Stomach (tissue), 8 donors: ENCODE measurements at regions not wholly inside any gene's neighbourhood (a gene's known extent, or its start where the extent isn't known, plus 50 kb on each side); places are given as distances from the start of the nearest gene placed in this dataset.

ENCODE experiments used
- DNase-seq, 2 donors: peaks; one replicate each; pipeline versions ENCODE4 v3.0.0 to v3.0.0-alpha.2; 2013 to 2019
- H3K27ac ChIP-seq, 5 donors: fragments of 200-600 bp in 4 of 5; sonication (generic) in 4 of 5; one replicate each; pipeline ENCODE4 v1.5.1; 2013 to 2019; ENCODE audit warnings: mild to moderate bottlenecking in 1 of 5, moderate library complexity in 1 of 5
- H3K27me3 ChIP-seq, 3 donors: fragments of 200-600 bp; sonication (generic); one replicate each; pipeline ENCODE4 v1.5.1; 2017 to 2019; ENCODE audit warnings: mixed run types in 1 of 3
- H3K36me3 ChIP-seq, 4 donors: fragments of 200-600 bp; sonication (generic); 1 replicate in 3 of 4; 2 replicates in 1 of 4; pipeline ENCODE4 v1.5.1; 2016 to 2019
- H3K4me1 ChIP-seq, 4 donors: fragments of 200-600 bp; sonication (generic); one replicate each; pipeline ENCODE4 v1.5.1; 2016 to 2019
- H3K4me3 ChIP-seq, 4 donors: fragments of 200-600 bp; sonication (generic) in 3 of 4; one replicate each; pipeline ENCODE4 v1.5.1; 2016 to 2019; ENCODE audit warnings: mild to moderate bottlenecking in 1 of 4
- H3K9me3 ChIP-seq, 4 donors: fragments of 200-600 bp; sonication (generic); one replicate each; pipeline ENCODE4 v1.5.1; 2016 to 2019
- EP300 ChIP-seq: sonication (generic); formaldehyde crosslinking; IDR thresholded peaks from one replicate; pipeline ENCODE4 v1.6.1; 2017; ENCODE audit warnings: antibody characterized with exemption
- POLR2A ChIP-seq, 4 donors: fragments of 450-650 bp; IDR thresholded peaks; one replicate each; pipeline ENCODE4 v1.6.1; 2016; ENCODE audit warnings: antibody characterized with exemption in 4 of 4, control low read depth in 2 of 4, mild to moderate bottlenecking in 1 of 4, moderate library complexity in 1 of 4
- POLR2AphosphoS5 ChIP-seq, 3 donors: sonication (generic); formaldehyde crosslinking; IDR thresholded peaks; one replicate each; pipeline ENCODE4 v1.6.1; 2016; ENCODE audit warnings: antibody characterized with exemption in 3 of 3
- WGBS, 5 donors: extraction: QIAGEN DNeasy Blood & Tissue Kit in 3 of 5; methylation state at CpG; one replicate each; pipeline versions ENCODE4 v1.1.5 to v1.1.7; 2013 to 2018; 5-methylcytosine and 5-hydroxymethylcytosine counted together
- intact Hi-C: fragments of 100-400 bp; cut with DNase I; formaldehyde crosslinking; loops from one replicate; pipeline ENCODE4 v1.15.1; 2023; ENCODE audit warnings: low total_unique reads
- TF ChIP-seq, protein P1 (sequence below), 7 experiments: fragments of 450-650 bp in 4 of 7; fragments of 200-600 bp in 3 of 7; sonication (generic) in 3 of 7; IDR thresholded peaks; one replicate each; pipeline ENCODE4 v1.5.1; 2016 to 2019; ENCODE audit warnings: antibody characterized with exemption in 7 of 7, control low read depth in 2 of 7, mild to moderate bottlenecking in 1 of 7
- donor health status: healthy with polysubstance abuse.
- donor health status: Bipolar disorder and iron deficiency.
- donor health status: healthy.

DNA sequence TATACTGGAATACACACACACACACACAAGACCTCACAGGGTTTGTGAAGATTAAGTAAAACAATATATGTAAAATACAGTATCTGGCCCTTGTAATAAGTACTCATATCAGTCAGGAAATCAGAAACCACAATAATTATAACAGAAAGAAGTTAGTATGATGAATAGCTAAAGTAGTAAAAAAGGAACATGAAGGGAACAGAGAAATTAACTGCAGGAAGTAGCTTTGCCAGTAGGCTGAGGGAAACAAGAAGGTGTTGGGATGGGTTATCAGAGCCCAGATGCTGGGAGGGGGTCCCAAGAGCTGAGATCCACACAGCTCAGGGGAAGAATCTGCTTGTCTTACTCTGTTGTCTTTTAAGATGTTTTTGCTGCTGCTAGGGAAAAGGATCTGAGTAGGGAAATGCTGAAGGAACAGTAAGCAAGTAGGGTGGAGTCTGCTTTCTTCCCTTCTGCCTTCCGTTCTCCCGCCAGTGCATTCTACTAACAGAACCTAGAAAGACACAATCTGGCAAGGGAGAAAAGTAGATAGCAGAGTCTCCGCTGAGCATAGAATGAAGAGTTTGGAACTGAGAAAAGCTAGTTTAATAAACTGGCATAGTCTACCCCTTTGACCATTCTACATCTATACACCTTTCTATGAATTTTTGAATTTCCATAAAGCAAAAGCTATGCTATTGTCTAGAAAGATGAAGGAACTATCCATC is 55.3 kb upstream of the ALDH1A1 start:
- Histone ChIP-seq H3K36me3 (no peaks in the 10 kb centered on the region), H3K27ac (no peak overlapping the region), H3K9me3 (no peaks in the 10 kb centered on the region), H3K4me3 (no peak overlapping the region), H3K4me1 (no peaks in the 10 kb centered on the region), H3K27me3 (no peaks in the 10 kb centered on the region)
- DNase-seq = no peak
- TF ChIP-seq, protein P1, sequence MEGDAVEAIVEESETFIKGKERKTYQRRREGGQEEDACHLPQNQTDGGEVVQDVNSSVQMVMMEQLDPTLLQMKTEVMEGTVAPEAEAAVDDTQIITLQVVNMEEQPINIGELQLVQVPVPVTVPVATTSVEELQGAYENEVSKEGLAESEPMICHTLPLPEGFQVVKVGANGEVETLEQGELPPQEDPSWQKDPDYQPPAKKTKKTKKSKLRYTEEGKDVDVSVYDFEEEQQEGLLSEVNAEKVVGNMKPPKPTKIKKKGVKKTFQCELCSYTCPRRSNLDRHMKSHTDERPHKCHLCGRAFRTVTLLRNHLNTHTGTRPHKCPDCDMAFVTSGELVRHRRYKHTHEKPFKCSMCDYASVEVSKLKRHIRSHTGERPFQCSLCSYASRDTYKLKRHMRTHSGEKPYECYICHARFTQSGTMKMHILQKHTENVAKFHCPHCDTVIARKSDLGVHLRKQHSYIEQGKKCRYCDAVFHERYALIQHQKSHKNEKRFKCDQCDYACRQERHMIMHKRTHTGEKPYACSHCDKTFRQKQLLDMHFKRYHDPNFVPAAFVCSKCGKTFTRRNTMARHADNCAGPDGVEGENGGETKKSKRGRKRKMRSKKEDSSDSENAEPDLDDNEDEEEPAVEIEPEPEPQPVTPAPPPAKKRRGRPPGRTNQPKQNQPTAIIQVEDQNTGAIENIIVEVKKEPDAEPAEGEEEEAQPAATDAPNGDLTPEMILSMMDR (IDR thresholded peaks at IDR 0.05) = no peak
- TF ChIP-seq POLR2A (IDR thresholded peaks at IDR 0.05) (no peak), POLR2AphosphoS5 (IDR thresholded peaks at IDR 0.05) (no peak), EP300 (no peak)
- intact Hi-C loops = no loop called here
- WGBS, 5 donors = 58 to 87% (median 73%) methylated on average over 3 of the region's 3 CpGs

DNA sequence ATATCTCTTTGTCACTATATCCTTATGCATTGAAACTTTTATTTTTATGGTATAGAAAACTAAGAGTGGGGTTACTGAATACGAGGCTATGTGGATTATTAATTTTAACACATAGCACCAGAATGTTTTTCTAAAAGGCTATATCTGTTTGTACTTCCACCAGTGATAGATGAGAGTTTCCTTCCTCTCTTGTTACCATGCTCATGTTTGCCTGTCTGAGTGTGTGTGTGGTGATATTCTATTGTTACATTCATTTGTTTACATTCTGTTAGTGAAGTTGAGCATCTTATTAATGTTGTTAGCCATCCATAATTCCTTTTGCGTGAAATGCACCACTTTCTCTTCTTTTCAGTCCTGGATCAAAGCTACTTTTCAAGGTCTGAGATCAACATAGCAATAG is 54.1 kb upstream of the ALDH1A1 start:
- Histone ChIP-seq H3K9me3 (no peaks in the 10 kb centered on the region), H3K27me3 (no peaks in the 10 kb centered on the region), H3K27ac (no peak overlapping the region), H3K4me3 (no peak overlapping the region), H3K4me1 (no peaks in the 10 kb centered on the region), H3K36me3 (no peaks in the 10 kb centered on the region)
- intact Hi-C loops = no loop called here
- TF ChIP-seq POLR2A (IDR thresholded peaks at IDR 0.05) = no peak
- no peak for TF ChIP-seq EP300
- TF ChIP-seq, protein P1 (IDR thresholded peaks at IDR 0.05) = no peak
- TF ChIP-seq POLR2AphosphoS5 (IDR thresholded peaks at IDR 0.05) = no peak
- 65 to 75% (median 70%) methylated on average over 2 of the region's 2 CpGs for WGBS, 5 donors
- no peak for DNase-seq
